HCT116 (cell line): ENCODE measurements at regions not wholly inside any gene's neighbourhood (a gene's known extent, or its start where the extent isn't known, plus 50 kb on each side); places are given as distances from the start of the nearest gene placed in this dataset.

Experiments used
- ATAC-seq: fragments of 200-7000 bp; cut with Tn5 transposase; 2 replicates; pipeline ENCODE4 v1.9.1; 2020; ENCODE audit warnings: mild to moderate bottlenecking, moderate library complexity
- BruUV-seq: library from RNA; stranded (reverse); fragments of 400-500 nt; replicated peaks from 2 replicates; lab custom pipeline; 2021; lab: Mats Ljungman, UMichigan
- CTCF ChIA-PET: fragments of 300-600 bp; sonication (Branson Sonifier 250); formaldehyde crosslinking; loops from one replicate; lab custom pipeline; 2021; ENCODE audit warnings: antibody characterized with exemption; lab: Charles Lee
- POLR2A ChIA-PET: fragments of 300-600, 350-600 bp; sonication (Branson Sonifier 250); formaldehyde crosslinking; loops from one replicate; lab custom pipeline; 2021; ENCODE audit warnings: antibody characterized with exemption; lab: Charles Lee
- RAD21 ChIA-PET, 2 experiments: fragments of 300-600 bp; sonication (Branson Sonifier 250); formaldehyde crosslinking; loops; one replicate each; lab custom pipeline; 2023; ENCODE audit warnings: low total read pairs in 2 of 2; ENCODE audit not compliant: uncharacterized antibody in 2 of 2, unreplicated experiment in 2 of 2, low non-redundant PET in 1 of 2; lab: Charles Lee
- DNase-seq: peaks from one replicate; pipeline ENCODE4 v3.0.0-alpha.2; 2010; ENCODE audit warnings: low read depth, low spot score
- H2AFZ ChIP-seq: fragments of 200-600 bp; shearing (Covaris generic), sonication (generic); 2 replicates; pipeline ENCODE4 v1.6.1; 2017; ENCODE audit warnings: low read depth, mixed run types, mixed read lengths, antibody characterized with exemption, low read length; ENCODE audit not compliant: poor library complexity, severe bottlenecking
- H3K27ac ChIP-seq: 2 replicates; pipeline ENCODE4 v1.5.1; 2012; ENCODE audit warnings: low read depth, low read length
- H3K27me3 ChIP-seq: fragments of 200-600 bp; sonication (generic); 2 replicates; pipeline ENCODE4 v1.6.1; 2016; ENCODE audit warnings: mixed run types, low read length, mixed read lengths; ENCODE audit not compliant: insufficient read depth
- H3K36me3 ChIP-seq, 2 experiments: fragments of 200-500 bp in 1 of 2; fragments of 200-600 bp in 1 of 2; sonication (Bioruptor generic) in 1 of 2; sonication (generic) in 1 of 2; 2 replicates each; pipeline versions ENCODE4 v1.5.1 to v1.6.1; 2014 to 2016; ENCODE audit warnings: low read length in 2 of 2, inconsistent platforms in 1 of 2, mixed read lengths in 1 of 2, mixed run types in 1 of 2; ENCODE audit not compliant: insufficient read depth in 2 of 2, control insufficient read depth in 1 of 2
- H3K4me1 ChIP-seq, 2 experiments: fragments of 200-600 bp in 1 of 2; sonication (generic) in 1 of 2; 2 replicates each; pipeline versions ENCODE4 v1.5.1 to v1.6.1; 2012 to 2017; ENCODE audit warnings: low read length in 2 of 2, inconsistent platforms in 1 of 2, mild to moderate bottlenecking in 1 of 2, mixed read lengths in 1 of 2, mixed run types in 1 of 2, moderate library complexity in 1 of 2; ENCODE audit not compliant: insufficient read depth in 2 of 2, control insufficient read depth in 1 of 2
- H3K4me2 ChIP-seq: fragments of 200-600 bp; sonication (generic); 2 replicates; pipeline ENCODE4 v1.6.1; 2017; ENCODE audit warnings: mixed run types, low read length, mixed read lengths
- H3K4me3 ChIP-seq, 2 experiments: fragments of 200-600 bp in 1 of 2; sonication (generic) in 1 of 2; replicated peaks in 1 of 2; 2 replicates each; pipeline ENCODE4 v1.5.1; 2011 to 2016; ENCODE audit warnings: low read length in 2 of 2, control low read depth in 1 of 2, low read depth in 1 of 2, mild to moderate bottlenecking in 1 of 2, mixed read lengths in 1 of 2, mixed run types in 1 of 2
- H3K79me2 ChIP-seq: fragments of 200-600 bp; sonication (generic); 2 replicates; pipeline ENCODE4 v1.6.1; 2017; ENCODE audit warnings: mild to moderate bottlenecking, mixed run types, low read length, moderate library complexity, mixed read lengths; ENCODE audit not compliant: insufficient read depth
- H3K9ac ChIP-seq: fragments of 200-600 bp; sonication (generic); 2 replicates; pipeline ENCODE4 v1.6.1; 2016; ENCODE audit warnings: low read length, mixed read lengths
- H3K9me2 ChIP-seq: fragments of 200-600 bp; sonication (generic), shearing (Covaris generic); 2 replicates; pipeline ENCODE4 v1.6.1; 2017; ENCODE audit warnings: mixed run types, mild to moderate bottlenecking, moderate library complexity; ENCODE audit not compliant: insufficient read depth
- H3K9me3 ChIP-seq, 2 experiments: fragments of 200-500 bp in 1 of 2; fragments of 200-600 bp in 1 of 2; sonication (Bioruptor generic) in 1 of 2; sonication (generic) in 1 of 2; 2 replicates each; pipeline ENCODE4 v1.6.1; 2014 to 2017; ENCODE audit warnings: low read length in 2 of 2, mixed read lengths in 2 of 2, inconsistent platforms in 1 of 2, low read depth in 1 of 2, mild to moderate bottlenecking in 1 of 2, mixed run types in 1 of 2, moderate library complexity in 1 of 2; ENCODE audit not compliant: control insufficient read depth in 1 of 2, insufficient read depth in 1 of 2
- H4K20me1 ChIP-seq: fragments of 200-600 bp; sonication (generic), shearing (Covaris generic); 2 replicates; pipeline ENCODE4 v1.6.1; 2017; ENCODE audit warnings: mixed run types, mild to moderate bottlenecking, moderate library complexity; ENCODE audit not compliant: insufficient read depth
- ATF3 ChIP-seq: IDR thresholded peaks from 2 replicates; pipeline ENCODE4 v1.6.1; 2012
- CBX3 ChIP-seq: IDR thresholded peaks from 2 replicates; pipeline ENCODE4 v1.6.1; 2012; ENCODE audit warnings: low read depth
- CEBPB ChIP-seq: IDR thresholded peaks from 2 replicates; pipeline ENCODE4 v1.6.1; 2012; ENCODE audit warnings: low read depth
- EGR1 ChIP-seq: IDR thresholded peaks from 2 replicates; pipeline ENCODE4 v1.6.1; 2012; ENCODE audit warnings: low read depth
- ELF1 ChIP-seq: IDR thresholded peaks from 2 replicates; pipeline ENCODE4 v1.6.1; 2012; ENCODE audit warnings: low read depth, borderline replicate concordance
- EZH2 ChIP-seq: fragments of 200-600 bp; sonication (generic); IDR thresholded peaks from 2 replicates; pipeline ENCODE4 v1.6.1; 2017; ENCODE audit warnings: antibody characterized with exemption, mixed run types
- EZH2phosphoT487 ChIP-seq: fragments of 200-600 bp; IDR thresholded peaks from 2 replicates; pipeline ENCODE4 v1.6.1; 2018; ENCODE audit warnings: antibody characterized with exemption, borderline replicate concordance
- FOSL1 ChIP-seq: IDR thresholded peaks from 2 replicates; pipeline ENCODE4 v1.6.1; 2012; ENCODE audit warnings: low read depth
- JUND ChIP-seq: IDR thresholded peaks from 2 replicates; pipeline ENCODE4 v1.6.1; 2012
- POLR2AphosphoS5 ChIP-seq: IDR thresholded peaks from 2 replicates; pipeline ENCODE4 v1.6.1; 2011; ENCODE audit warnings: mild to moderate bottlenecking, low read depth, low read length, moderate library complexity
- RAD21 ChIP-seq: IDR thresholded peaks from 2 replicates; pipeline ENCODE4 v1.6.1; 2012; ENCODE audit warnings: low read depth, mild to moderate bottlenecking
- SIN3A ChIP-seq: IDR thresholded peaks from 2 replicates; pipeline ENCODE4 v1.6.1; 2012; ENCODE audit warnings: low read depth
- SP1 ChIP-seq: IDR thresholded peaks from 2 replicates; pipeline ENCODE4 v1.6.1; 2012; ENCODE audit warnings: low read depth
- SRF ChIP-seq: IDR thresholded peaks from 2 replicates; pipeline ENCODE4 v1.6.1; 2012; ENCODE audit warnings: low read depth
- TCF7L2 ChIP-seq: IDR thresholded peaks from 2 replicates; pipeline ENCODE4 v1.7.0; 2011; ENCODE audit warnings: borderline replicate concordance, inconsistent platforms; ENCODE audit not compliant: insufficient read depth, insufficient read length; ENCODE audit errors: extremely low read depth
- ZFX ChIP-seq: fragments of 450-650 bp; IDR thresholded peaks from 2 replicates; pipeline ENCODE4 v1.6.1; 2017
- ZNF274 ChIP-seq: fragments of 200-500 bp; sonication (Bioruptor generic); IDR thresholded peaks from 2 replicates; pipeline ENCODE4 v1.6.1; 2014; ENCODE audit warnings: mild to moderate bottlenecking, low read depth, low read length, inconsistent platforms
- intact Hi-C: fragments of 100-400 bp; cut with micrococcal nuclease; formaldehyde crosslinking; loops from 2 replicates; pipeline ENCODE4 v1.10.0; 2022
- TF ChIP-seq, protein P1 (sequence below): IDR thresholded peaks from 2 replicates; pipeline ENCODE4 v1.6.1; 2012
- TF ChIP-seq, protein P2 (sequence below), 3 experiments: fragments of 200-600 bp in 1 of 3; sonication (generic) in 1 of 3; IDR thresholded peaks in 2 of 3; conservative IDR thresholded peaks in 1 of 3; 2 replicates each; pipeline ENCODE4 v1.5.1; 2012 to 2017; ENCODE audit warnings: low read depth in 2 of 3, low read length in 2 of 3, antibody characterized with exemption in 1 of 3, borderline replicate concordance in 1 of 3, control low read depth in 1 of 3, mild to moderate bottlenecking in 1 of 3, mixed read lengths in 1 of 3, mixed run types in 1 of 3, moderate library complexity in 1 of 3; ENCODE audit not compliant: insufficient read depth in 1 of 3

GRCh38 chr3:23675010-23675409 lies 130.7 kb upstream of the UBE2E1 start:
- DNase-seq (no peak), ATAC-seq (no peak)
- POLR2A ChIA-PET: no interaction called here
- Histone ChIP-seq H4K20me1 (no peaks in the 10 kb centered on the region), H3K4me1 (peaks cover 10 to 43% of the 10 kb centered on the region in 2 experiments), H3K9ac (no peak overlapping the region)
- TF ChIP-seq CEBPB (no peak), FOSL1 (no peak), EZH2phosphoT487 (no peak), SP1 (no peak), SRF (no peak), CBX3 (no peak), RAD21 (no peak), JUND (no peak)
- TF ChIP-seq, protein P1, sequence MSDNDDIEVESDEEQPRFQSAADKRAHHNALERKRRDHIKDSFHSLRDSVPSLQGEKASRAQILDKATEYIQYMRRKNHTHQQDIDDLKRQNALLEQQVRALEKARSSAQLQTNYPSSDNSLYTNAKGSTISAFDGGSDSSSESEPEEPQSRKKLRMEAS: no peak
- TF ChIP-seq, protein P2, sequence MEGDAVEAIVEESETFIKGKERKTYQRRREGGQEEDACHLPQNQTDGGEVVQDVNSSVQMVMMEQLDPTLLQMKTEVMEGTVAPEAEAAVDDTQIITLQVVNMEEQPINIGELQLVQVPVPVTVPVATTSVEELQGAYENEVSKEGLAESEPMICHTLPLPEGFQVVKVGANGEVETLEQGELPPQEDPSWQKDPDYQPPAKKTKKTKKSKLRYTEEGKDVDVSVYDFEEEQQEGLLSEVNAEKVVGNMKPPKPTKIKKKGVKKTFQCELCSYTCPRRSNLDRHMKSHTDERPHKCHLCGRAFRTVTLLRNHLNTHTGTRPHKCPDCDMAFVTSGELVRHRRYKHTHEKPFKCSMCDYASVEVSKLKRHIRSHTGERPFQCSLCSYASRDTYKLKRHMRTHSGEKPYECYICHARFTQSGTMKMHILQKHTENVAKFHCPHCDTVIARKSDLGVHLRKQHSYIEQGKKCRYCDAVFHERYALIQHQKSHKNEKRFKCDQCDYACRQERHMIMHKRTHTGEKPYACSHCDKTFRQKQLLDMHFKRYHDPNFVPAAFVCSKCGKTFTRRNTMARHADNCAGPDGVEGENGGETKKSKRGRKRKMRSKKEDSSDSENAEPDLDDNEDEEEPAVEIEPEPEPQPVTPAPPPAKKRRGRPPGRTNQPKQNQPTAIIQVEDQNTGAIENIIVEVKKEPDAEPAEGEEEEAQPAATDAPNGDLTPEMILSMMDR (IDR thresholded peaks at IDR 0.05 in 2 of 3, conservative IDR thresholded peaks at IDR 0.05 in 1 of 3; ENCODE audit: borderline replicate concordance in 1 of 3, insufficient read depth in 1 of 3, low read depth in 2 of 3, low read length in 2 of 3): no peak
- TF ChIP-seq, all 23 proteins: peak for 0
- no peaks in the 10 kb centered on the region for H3K36me3 ChIP-seq
- no peak overlapping the region for H3K4me2 ChIP-seq
- H3K79me2 ChIP-seq: no peaks in the 10 kb centered on the region
- H3K4me3 ChIP-seq: no peak overlapping the region
- H2AFZ ChIP-seq: no peak overlapping the region
- no peak overlapping the region for H3K27ac ChIP-seq
- no TSS peak for BruUV-seq
- H3K9me3 ChIP-seq: no peaks in the 10 kb centered on the region
- intact Hi-C loops: no loop called here
- no peaks in the 10 kb centered on the region for H3K27me3 ChIP-seq
- ChIA-PET CTCF (no interaction called here), RAD21 (no interaction called here)
- H3K9me2 ChIP-seq: no peaks in the 10 kb centered on the region

DNA sequence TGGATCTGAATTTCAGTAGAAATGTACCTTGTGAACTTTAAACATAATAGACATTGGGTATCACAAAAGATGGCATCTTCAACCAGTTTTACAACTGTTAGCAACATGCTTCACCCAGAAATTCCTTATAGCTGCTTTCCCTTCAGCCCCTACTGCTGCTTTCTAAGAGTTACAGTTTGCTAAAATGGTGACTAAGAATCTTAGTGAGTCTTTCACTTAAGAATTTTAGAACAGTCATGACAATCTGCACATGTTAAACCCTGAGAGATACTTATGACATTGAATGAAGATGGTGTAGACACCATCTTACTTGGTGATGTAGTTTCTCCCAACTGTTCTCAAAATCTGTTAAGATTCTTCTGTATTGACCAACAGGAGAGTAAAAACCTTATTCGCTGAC lies 129.7 kb upstream of the UBE2E1 start:
- Histone ChIP-seq H3K4me2 (no peak overlapping the region), H3K4me3 (no peak overlapping the region), H3K9ac (no peak overlapping the region), H3K4me1 (peaks cover 0 to 33% of the 10 kb centered on the region in 2 experiments; a peak in 3 of 4 replicates), H2AFZ (no peak overlapping the region), H3K36me3 (no peaks in the 10 kb centered on the region), H4K20me1 (no peaks in the 10 kb centered on the region), H3K79me2 (no peaks in the 10 kb centered on the region), H3K27ac (no peak overlapping the region), H3K9me3 (no peaks in the 10 kb centered on the region), H3K9me2 (no peaks in the 10 kb centered on the region), H3K27me3 (no peaks in the 10 kb centered on the region)
- BruUV-seq: no TSS peak
- CTCF ChIA-PET: no interaction called here
- RAD21 ChIA-PET: no interaction called here
- intact Hi-C loops: no loop called here
- no peak for DNase-seq
- ATAC-seq: no peak
- POLR2A ChIA-PET: no interaction called here
- TF ChIP-seq ATF3: no peak
- no peak for TF ChIP-seq ELF1
- no peak for TF ChIP-seq SIN3A
- no peak for TF ChIP-seq CEBPB
- no peak for TF ChIP-seq JUND
- TF ChIP-seq SP1: no peak
- TF ChIP-seq ZFX: no peak
- TF ChIP-seq SRF: no peak
- no peak for TF ChIP-seq EZH2
- no peak for TF ChIP-seq EGR1
- TF ChIP-seq, protein P1: no peak
- TF ChIP-seq CBX3: no peak
- TF ChIP-seq TCF7L2: no peak
- TF ChIP-seq ZNF274: no peak
- TF ChIP-seq POLR2AphosphoS5: no peak
